Activated CD8-positive, alpha-beta memory T cell treated with anti-CD3 and anti-CD28 coated beads for 1 hour (primary cell): ENCODE measurements at regions not wholly inside any gene's neighbourhood (a gene's known extent, or its start where the extent isn't known, plus 50 kb on each side); places are given as distances from the start of the nearest gene placed in this dataset.
"Not testable (repeated sequence)": the region's sequence is repeated elsewhere in the genome, so short reads cannot be mapped to it uniquely, and the experiment has no call there.

Experiments used
- DNase-seq, 2 donors: peaks; one replicate each; pipeline ENCODE4 v3.0.0-alpha.2; 2020; ENCODE audit warnings: low read depth in 1 of 2; ENCODE audit errors: extremely low read depth in 1 of 2

GRCh38 chr2:37757456-37757855, 86.0 kb upstream of the CDC42EP3 start:
- DNase-seq = not testable (repeated sequence)

GRCh38 chr2:37758141-37758601, 86.7 kb upstream of the CDC42EP3 start:
- not testable (repeated sequence) for DNase-seq

GRCh38 chr2:37759989-37760388, 88.5 kb upstream of the CDC42EP3 start:
- DNase-seq = not testable (repeated sequence)

GRCh38 chr2:37760471-37760870, 89.0 kb upstream of the CDC42EP3 start:
- DNase-seq = no peak

GRCh38 chr2:37762281-37762680, 90.8 kb upstream of the CDC42EP3 start:
- not testable (repeated sequence) for DNase-seq

- no peak for DNase-seq
Measured at GRCh38 chr2:37764739-37765138, 93.3 kb upstream of the CDC42EP3 start.

- no peak for DNase-seq
Measured at GRCh38 chr2:37766106-37766505, 94.7 kb upstream of the CDC42EP3 start.

- DNase-seq = no peak
Measured at GRCh38 chr2:37767046-37767445, 95.6 kb upstream of the CDC42EP3 start.

GRCh38 chr2:37767959-37768925, 96.8 kb upstream of the CDC42EP3 start:
- DNase-seq = no peak

DNA sequence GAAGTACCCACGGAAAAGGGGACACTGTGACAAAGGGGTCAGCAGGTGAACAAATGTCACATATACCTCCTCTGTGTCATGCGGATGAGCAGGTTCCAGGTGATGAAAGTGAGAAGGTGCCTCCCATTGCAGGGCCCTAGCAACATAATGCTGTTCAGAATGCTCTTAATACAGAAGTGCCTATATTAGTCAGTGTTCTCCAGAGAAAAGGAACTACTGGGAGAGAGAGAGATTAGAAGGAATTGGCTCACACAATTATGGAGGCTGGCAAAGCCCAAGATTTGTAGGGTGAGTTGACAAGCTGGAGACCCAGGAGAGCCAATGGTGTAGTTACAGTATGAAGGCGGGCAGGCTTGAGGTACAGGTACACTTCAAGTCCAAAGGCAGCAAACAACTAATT, 98.1 kb upstream of the CDC42EP3 start:
- no peak for DNase-seq

DNA sequence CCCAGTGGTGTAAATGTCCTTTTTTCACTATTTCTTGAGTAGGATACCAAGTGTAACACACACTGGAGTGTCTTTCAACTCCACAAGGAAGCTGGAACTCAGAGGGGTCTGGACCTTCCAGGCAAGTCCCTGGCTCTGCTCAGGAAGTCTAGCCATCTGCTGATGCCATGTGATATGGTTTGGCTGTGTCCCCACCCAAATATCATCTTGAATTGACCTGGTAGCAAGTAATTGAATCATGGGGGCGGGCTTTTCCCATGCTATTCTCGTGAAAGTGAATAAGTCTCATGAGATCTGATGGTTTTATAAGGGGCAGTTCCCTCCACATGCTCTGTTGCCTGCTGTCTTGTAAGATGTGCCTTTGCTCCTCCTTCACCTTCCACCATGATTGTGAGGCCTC, 99.4 kb upstream of the CDC42EP3 start:
- DNase-seq = no peak

- DNase-seq = no peak
Measured at GRCh38 chr2:37771600-37772088, 100.2 kb upstream of the CDC42EP3 start.

GRCh38 chr2:37773371-37774130, 102.1 kb upstream of the CDC42EP3 start:
- DNase-seq = no peak

DNA sequence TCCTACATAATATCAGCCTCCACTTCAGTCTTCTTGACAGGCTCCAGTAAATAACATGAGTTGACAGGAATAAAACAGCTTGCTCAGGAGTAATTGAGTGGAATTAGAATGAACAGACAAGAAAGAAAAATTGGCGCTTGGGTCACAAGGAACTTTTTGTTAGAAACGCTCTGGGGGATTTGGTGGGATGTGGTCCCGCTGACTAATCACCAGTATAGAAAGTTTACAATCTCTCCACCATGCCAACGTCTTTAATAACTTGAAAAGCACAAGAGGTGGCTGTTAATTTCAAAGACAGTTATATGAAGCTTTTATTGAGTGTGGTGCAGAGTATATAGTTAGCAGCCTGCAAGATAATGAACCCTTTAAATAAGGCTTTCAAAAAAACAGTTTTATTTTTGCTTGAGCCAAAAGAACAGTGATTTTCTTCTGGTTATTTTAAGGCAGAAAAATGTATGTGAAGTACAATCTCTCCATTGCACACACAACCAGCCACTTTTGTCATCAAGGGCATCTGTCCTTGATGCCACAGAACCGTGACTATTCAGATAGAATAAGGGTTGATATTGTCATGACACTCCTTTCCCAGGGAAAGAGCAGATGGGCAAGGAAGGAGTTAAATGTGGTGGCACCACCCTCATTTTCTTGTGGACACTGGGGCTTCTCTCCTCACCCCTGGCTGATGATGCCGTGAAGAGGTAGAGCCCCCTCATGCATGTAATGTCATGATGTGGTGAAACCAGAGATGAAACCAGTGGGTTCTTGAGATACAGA, 102.9 kb upstream of the CDC42EP3 start:
- not testable (repeated sequence) for DNase-seq

DNA sequence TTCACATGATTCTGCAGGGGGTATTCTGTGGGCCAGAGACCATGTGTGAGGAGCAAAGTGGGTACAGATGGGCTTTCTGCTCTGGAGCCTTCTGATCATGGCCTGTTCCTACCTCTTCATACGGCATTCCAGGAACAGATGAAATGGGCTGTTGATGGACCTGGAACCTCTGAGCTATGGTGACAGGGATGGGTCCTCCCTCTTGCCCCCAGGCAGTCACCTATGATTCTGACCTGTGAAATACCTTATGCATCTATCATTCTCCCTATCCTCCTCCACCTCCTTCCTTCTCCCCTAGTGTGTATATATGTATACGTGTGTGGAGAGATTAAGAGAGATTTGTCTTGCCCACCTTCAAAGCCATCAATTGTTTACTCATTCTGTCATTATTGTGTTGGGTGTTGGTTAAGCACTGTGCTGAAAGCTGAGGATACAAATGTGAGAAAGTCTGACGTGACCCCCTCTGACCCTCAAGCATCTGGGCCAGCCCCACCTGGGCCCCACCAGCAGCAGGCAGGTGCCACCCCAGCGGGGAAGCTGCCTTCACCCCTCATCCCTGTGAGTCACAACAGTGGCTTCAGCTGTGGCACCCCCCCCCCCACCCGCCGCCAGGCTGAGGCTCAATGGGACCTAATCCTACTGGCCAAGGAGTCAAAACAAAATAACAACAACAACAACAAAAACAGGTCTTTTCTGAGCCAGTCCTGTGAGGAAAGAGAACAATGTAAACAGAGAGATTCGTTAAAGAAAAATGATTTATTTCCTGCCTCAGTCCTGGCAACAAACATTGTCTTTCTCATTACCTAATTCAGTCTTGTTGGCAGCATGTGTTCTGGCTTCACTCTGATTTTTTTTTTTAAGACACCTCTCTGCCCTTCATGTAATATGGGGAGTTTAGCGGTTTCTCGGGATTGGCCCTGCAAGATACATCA, 103.8 kb upstream of the CDC42EP3 start:
- DNase-seq = no peak

DNA sequence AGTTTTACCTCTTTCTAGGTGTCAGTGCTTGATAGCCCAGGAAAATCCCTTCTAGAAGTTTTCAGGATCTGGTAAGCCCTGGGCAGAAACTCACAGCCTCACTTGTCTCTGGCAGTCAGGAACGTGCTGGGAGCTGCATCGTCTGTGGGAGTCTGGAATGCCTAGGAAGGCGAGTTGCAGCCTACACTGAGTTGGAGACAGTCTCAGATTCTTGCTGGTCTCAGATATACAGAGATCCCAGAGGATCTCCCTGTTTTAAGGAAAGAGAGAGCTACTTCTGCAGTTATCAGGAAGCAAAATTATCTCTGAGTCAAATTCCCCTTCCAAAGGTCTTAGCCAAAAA, 104.4 kb upstream of the CDC42EP3 start:
- DNase-seq = no peak

GRCh38 chr2:37776487-37776886, 105.0 kb upstream of the CDC42EP3 start:
- DNase-seq = no peak

DNA sequence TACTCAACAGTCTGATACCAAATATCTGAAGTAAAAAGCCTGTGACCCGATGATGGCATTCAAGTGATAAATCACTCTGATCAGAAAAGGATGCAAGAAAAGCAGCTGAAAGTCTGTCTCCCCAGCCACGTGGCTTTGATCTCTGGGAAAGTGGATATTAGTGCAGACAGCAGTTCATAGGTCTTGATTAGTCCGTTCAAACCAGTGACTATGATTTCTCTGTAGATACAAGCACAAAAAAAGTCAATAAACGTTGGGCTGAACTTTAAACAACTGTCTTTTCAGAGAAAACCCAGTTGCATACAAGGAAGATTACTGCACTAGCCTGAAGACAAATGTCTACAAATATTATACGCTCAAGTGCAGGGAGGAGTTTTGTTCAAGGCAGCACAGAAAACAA, 107.7 kb upstream of the CDC42EP3 start:
- DNase-seq = no peak

DNA sequence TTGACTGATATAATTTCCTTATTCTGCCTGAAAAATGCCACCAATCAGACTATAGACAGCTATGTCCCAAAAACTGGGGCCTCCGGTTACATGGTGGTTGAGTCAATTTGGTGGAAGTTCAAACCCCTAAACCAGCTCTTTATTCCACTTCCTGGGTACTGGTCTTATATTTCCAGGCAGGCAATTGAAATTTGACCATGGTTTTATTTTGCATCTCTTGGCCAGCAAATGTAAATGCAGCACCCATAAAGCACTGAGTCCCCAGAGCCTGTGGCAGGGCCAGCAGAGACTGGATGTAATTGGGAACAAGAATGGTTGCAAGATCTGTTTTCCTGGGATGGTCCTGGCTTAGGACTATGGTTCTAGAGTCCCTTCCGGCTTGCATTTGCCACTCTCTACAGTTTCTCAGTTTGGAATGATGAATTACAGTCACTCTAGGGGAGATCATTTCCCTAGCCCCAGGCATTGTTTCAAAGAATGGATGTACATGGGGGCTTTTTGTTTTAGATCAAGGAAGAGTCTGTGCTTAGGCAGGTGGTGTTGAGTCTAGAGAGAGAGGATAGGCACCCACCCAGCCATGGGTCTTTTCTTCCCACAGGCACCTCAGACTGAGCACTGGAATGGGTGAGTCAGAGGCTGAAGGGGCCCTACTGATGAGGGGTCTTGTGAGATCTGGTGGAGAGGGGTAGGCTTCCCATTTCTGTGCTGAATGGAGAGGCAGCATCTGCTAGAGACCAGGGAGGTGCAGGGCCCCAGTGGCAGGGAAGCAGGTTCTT, 108.4 kb upstream of the CDC42EP3 start:
- DNase-seq = no peak
